PC-9 (cell line): ENCODE measurements at regions not wholly inside any gene's neighbourhood (a gene's known extent, or its start where the extent isn't known, plus 50 kb on each side); places are given as distances from the start of the nearest gene placed in this dataset.
A peak's percentile ranks its signal among the peaks of the same experiment; 100 is the strongest.

Experiments
- BruUV-seq: library from RNA; stranded (reverse); fragments of 400-500 nt; replicated peaks from 2 replicates; lab custom pipeline; 2021; lab: Mats Ljungman, UMichigan
- CTCF ChIA-PET: fragments of 300-600 bp; sonication (Branson Sonifier 250); formaldehyde crosslinking; loops from one replicate; lab custom pipeline; 2022; ENCODE audit warnings: antibody characterized with exemption; lab: Charles Lee
- POLR2A ChIA-PET: fragments of 300-600 bp; sonication (Branson Sonifier 250); formaldehyde crosslinking; loops from one replicate; lab custom pipeline; 2022; ENCODE audit warnings: antibody characterized with exemption; ENCODE audit not compliant: unreplicated experiment; lab: Charles Lee
- DNase-seq, 2 experiments: peaks; one replicate each; pipeline versions ENCODE4 v3.0.0 to v3.0.0-alpha.2; 2015 to 2022; ENCODE audit warnings: mixed read lengths in 1 of 2
- H2AFZ ChIP-seq: fragments of 200-600 bp; sonication (generic); 2 replicates; pipeline ENCODE4 v1.8.1; 2017; ENCODE audit warnings: antibody characterized with exemption
- H3F3A ChIP-seq: fragments of 200-600 bp; sonication (generic); 2 replicates; pipeline ENCODE4 v1.8.1; 2017; ENCODE audit warnings: antibody characterized with exemption, mild to moderate bottlenecking, low read depth; ENCODE audit not compliant: insufficient read depth
- H3K27ac ChIP-seq: fragments of 200-600 bp; sonication (generic); 2 replicates; pipeline ENCODE4 v1.6.1; 2016; ENCODE audit warnings: mixed run types
- H3K27me3 ChIP-seq: fragments of 200-600 bp; sonication (generic); 2 replicates; pipeline ENCODE4 v1.6.1; 2016; ENCODE audit warnings: low read depth, mixed run types; ENCODE audit not compliant: insufficient read depth
- H3K36me3 ChIP-seq: fragments of 200-600 bp; sonication (generic); 2 replicates; pipeline ENCODE4 v1.6.1; 2016; ENCODE audit warnings: low read depth, mixed run types
- H3K4me1 ChIP-seq: fragments of 200-600 bp; sonication (generic); replicated peaks from 2 replicates; pipeline ENCODE4 v1.6.1; 2016; ENCODE audit warnings: mixed run types; ENCODE audit not compliant: insufficient read depth
- H3K4me2 ChIP-seq: fragments of 200-600 bp; sonication (generic); 2 replicates; pipeline ENCODE4 v1.6.1; 2017; ENCODE audit warnings: mixed run types
- H3K4me3 ChIP-seq: fragments of 200-600 bp; sonication (generic); 2 replicates; pipeline ENCODE4 v1.6.1; 2016; ENCODE audit warnings: mixed run types
- H3K79me2 ChIP-seq: fragments of 200-600 bp; sonication (generic); 2 replicates; pipeline ENCODE4 v1.6.1; 2017; ENCODE audit warnings: low read depth, mixed run types
- H3K9me2 ChIP-seq: fragments of 200-600 bp; sonication (generic); 2 replicates; pipeline ENCODE4 v1.8.1; 2017; ENCODE audit warnings: mild to moderate bottlenecking; ENCODE audit not compliant: insufficient read depth
- H3K9me3 ChIP-seq: fragments of 200-600 bp; sonication (generic); 2 replicates; pipeline ENCODE4 v1.8.1; 2016; ENCODE audit warnings: low read depth; ENCODE audit not compliant: insufficient read depth
- H4K20me1 ChIP-seq: fragments of 200-600 bp; sonication (generic); 2 replicates; pipeline ENCODE4 v1.8.1; 2017; ENCODE audit not compliant: insufficient read depth
- CTCF ChIP-seq: fragments of 200-600 bp; sonication (generic); conservative IDR thresholded peaks from 2 replicates; pipeline ENCODE4 v1.6.1; 2017; ENCODE audit warnings: mixed run types, antibody characterized with exemption, mild to moderate bottlenecking, moderate library complexity
- EZH2 ChIP-seq: fragments of 200-600 bp; sonication (generic); IDR thresholded peaks from 2 replicates; pipeline ENCODE4 v1.8.0; 2017; ENCODE audit warnings: antibody characterized with exemption, low read depth
- intact Hi-C: fragments of 100-400 bp; cut with micrococcal nuclease; formaldehyde crosslinking; loops from one replicate; pipeline ENCODE4 v1.10.0; 2022; ENCODE audit not compliant: unreplicated experiment

- Histone ChIP-seq H3K4me2 (no peak overlapping the region), H3K4me1 (no peaks in the 10 kb centered on the region; the same call in 1 of the 2 replicates), H4K20me1 (no peaks in the 10 kb centered on the region), H3K79me2 (no peaks in the 10 kb centered on the region), H3K4me3 (no peak overlapping the region), H3K27ac (no peak overlapping the region), H2AFZ (no peak overlapping the region), H3K36me3 (no peaks in the 10 kb centered on the region), H3F3A (no peaks in the 10 kb centered on the region), H3K9me3 (no peaks in the 10 kb centered on the region; the same call in 1 of the 2 replicates), H3K9me2 (no peaks in the 10 kb centered on the region), H3K27me3 (no peaks in the 10 kb centered on the region)
- POLR2A ChIA-PET, result no interaction called here
- no peak for DNase-seq
- intact Hi-C loops, result no loop called here
- BruUV-seq, result no TSS peak
- no peak for TF ChIP-seq EZH2
- no peak for TF ChIP-seq CTCF
- CTCF ChIA-PET, result interaction anchor here (0.6 kb wide), 1 partner anchor 916 kb away, joined by 3 read pairs; no protein-coding TSS in a partner anchor
Observed at GRCh38 chr7:96832092-96832662, 122.5 kb upstream of the SEM1 start.

- Histone ChIP-seq H3K4me2 (no peak overlapping the region), H3K4me3 (no peak overlapping the region), H3F3A (no peaks in the 10 kb centered on the region), H3K79me2 (no peaks in the 10 kb centered on the region), H3K9me2 (no peaks in the 10 kb centered on the region), H3K36me3 (no peaks in the 10 kb centered on the region), H3K27me3 (no peaks in the 10 kb centered on the region), H3K9me3 (no peaks in the 10 kb centered on the region; the same call in 1 of the 2 replicates), H2AFZ (no peak overlapping the region), H3K27ac (no peak overlapping the region), H3K4me1 (no peaks in the 10 kb centered on the region; the same call in 1 of the 2 replicates), H4K20me1 (no peaks in the 10 kb centered on the region)
- POLR2A ChIA-PET, result no interaction called here
- intact Hi-C loops, result no loop called here
- no TSS peak for BruUV-seq
- DNase-seq, result no peak
- CTCF ChIA-PET, result no interaction called here
- TF ChIP-seq CTCF (no peak), EZH2 (no peak)
Observed at GRCh38 chr7:96833676-96834453, 124.2 kb upstream of the SEM1 start.

GRCh38 chr7:96836456-96836855, 126.8 kb upstream of the SEM1 start:
- no peak overlapping the region for H3K4me3 ChIP-seq
- H3K9me2 ChIP-seq, result no peaks in the 10 kb centered on the region
- DNase-seq, result no peak
- H3K4me2 ChIP-seq, result peak overlapping the region; percentile 44
- H3K79me2 ChIP-seq, result no peaks in the 10 kb centered on the region
- H3F3A ChIP-seq, result no peaks in the 10 kb centered on the region
- H3K27ac ChIP-seq, result no peak overlapping the region
- intact Hi-C loops, result no loop called here
- no peaks in the 10 kb centered on the region for H3K36me3 ChIP-seq
- H2AFZ ChIP-seq, result peak overlapping the region; percentile 54; the same call in 1 of the 2 replicates
- POLR2A ChIA-PET, result no interaction called here
- H3K4me1 ChIP-seq, result no peaks in the 10 kb centered on the region; the same call in 1 of the 2 replicates
- no peak for TF ChIP-seq CTCF
- no peak for TF ChIP-seq EZH2
- BruUV-seq, result no TSS peak
- no peaks in the 10 kb centered on the region for H3K9me3 ChIP-seq
- H3K27me3 ChIP-seq, result no peaks in the 10 kb centered on the region
- no peaks in the 10 kb centered on the region for H4K20me1 ChIP-seq
- CTCF ChIA-PET, result no interaction called here
